Panc1 (cell line): ENCODE measurements at regions not wholly inside any gene's neighbourhood (a gene's known extent, or its start where the extent isn't known, plus 50 kb on each side); places are given as distances from the start of the nearest gene placed in this dataset.

Source experiments
- ATAC-seq: fragments of 200-7000 bp; cut with Tn5 transposase; 2 replicates; pipeline ENCODE4 v1.9.1; 2020; ENCODE audit warnings: mild to moderate bottlenecking, moderate library complexity
- BruUV-seq: library from RNA; stranded (reverse); fragments of 400-500 nt; replicated peaks from 2 replicates; lab custom pipeline; 2021; lab: Mats Ljungman, UMichigan
- CTCF ChIA-PET: fragments of 300-600 bp; sonication (Branson Sonifier 250); formaldehyde crosslinking; loops from one replicate; lab custom pipeline; 2022; ENCODE audit warnings: antibody characterized with exemption; lab: Charles Lee
- POLR2A ChIA-PET: fragments of 300-600 bp; sonication (Branson Sonifier 250); formaldehyde crosslinking; loops from one replicate; lab custom pipeline; 2022; ENCODE audit warnings: antibody characterized with exemption; lab: Charles Lee
- DNase-seq: peaks from one replicate; pipeline ENCODE4 v3.0.0-alpha.2; 2010; ENCODE audit warnings: low read depth, low spot score
- H3K27ac ChIP-seq: 2 replicates; pipeline ENCODE4 v1.5.1; 2011; ENCODE audit warnings: mild to moderate bottlenecking, low read length, inconsistent platforms
- H3K27me3 ChIP-seq: fragments of 200-500 bp; sonication (Bioruptor generic); 2 replicates; pipeline ENCODE4 v1.6.0; 2014; ENCODE audit warnings: low read length, inconsistent platforms; ENCODE audit not compliant: control insufficient read depth, insufficient read depth
- H3K36me3 ChIP-seq: fragments of 200-500 bp; sonication (Bioruptor generic); 2 replicates; pipeline ENCODE4 v1.5.1; 2014; ENCODE audit warnings: inconsistent platforms, mild to moderate bottlenecking, low read length, moderate library complexity; ENCODE audit not compliant: control insufficient read depth, insufficient read depth
- H3K4me1 ChIP-seq: 2 replicates; pipeline ENCODE4 v1.5.1; 2011; ENCODE audit warnings: inconsistent platforms, mild to moderate bottlenecking, low read length, moderate library complexity; ENCODE audit not compliant: control insufficient read depth, insufficient read depth
- H3K4me3 ChIP-seq, 2 experiments: 2 replicates each; pipeline ENCODE4 v1.5.1; 2011 to 2012; ENCODE audit warnings: low read depth in 2 of 2, low read length in 2 of 2, mild to moderate bottlenecking in 2 of 2, inconsistent platforms in 1 of 2, moderate library complexity in 1 of 2
- H3K9me3 ChIP-seq: fragments of 200-500 bp; sonication (Bioruptor generic); 2 replicates; pipeline ENCODE4 v1.5.1; 2014; ENCODE audit warnings: low read depth, mild to moderate bottlenecking, inconsistent platforms, low read length, moderate library complexity; ENCODE audit not compliant: control insufficient read depth, insufficient read depth
- CTCF ChIP-seq: fragments of 450-650 bp; IDR thresholded peaks from 2 replicates; pipeline ENCODE4 v1.5.1; 2017; ENCODE audit warnings: mild to moderate bottlenecking
- POLR2AphosphoS5 ChIP-seq: IDR thresholded peaks from 2 replicates; pipeline ENCODE4 v1.6.1; 2012; ENCODE audit warnings: mild to moderate bottlenecking, low read depth, low read length, moderate library complexity
- SIN3A ChIP-seq: IDR thresholded peaks from 2 replicates; pipeline ENCODE4 v1.6.1; 2012; ENCODE audit warnings: low read depth, mild to moderate bottlenecking, low read length, moderate library complexity, borderline replicate concordance; ENCODE audit not compliant: insufficient read depth
- TCF7L2 ChIP-seq: IDR thresholded peaks from 2 replicates; pipeline ENCODE4 v1.6.1; 2011; ENCODE audit warnings: mild to moderate bottlenecking, low read depth, low read length, inconsistent platforms
- in situ Hi-C: cut with HindIII; loops from 2 replicates; pipeline ENCODE4 v1.10.0; 2016; ENCODE audit warnings: low sequenced_read_pairs, low pct_unique_long_range_greater_than_20kb
- intact Hi-C: fragments of 100-400 bp; cut with micrococcal nuclease; formaldehyde crosslinking; loops from one replicate; pipeline ENCODE4 v1.10.0; 2022; ENCODE audit not compliant: unreplicated experiment
- TF ChIP-seq, protein P1 (sequence below), 2 experiments: IDR thresholded peaks; 2 replicates each; pipeline ENCODE4 v1.6.1; 2011 to 2012; ENCODE audit warnings: low read depth in 2 of 2, control low read depth in 1 of 2, low read length in 1 of 2, mild to moderate bottlenecking in 1 of 2, moderate library complexity in 1 of 2; ENCODE audit not compliant: insufficient read depth in 1 of 2

GRCh38 chr12:98260276-98260675, 255.1 kb upstream of the TMPO start:
- Histone ChIP-seq H3K4me3 (no peak overlapping the region), H3K9me3 (no peaks in the 10 kb centered on the region), H3K36me3 (no peaks in the 10 kb centered on the region), H3K27me3 (no peaks in the 10 kb centered on the region), H3K4me1 (no peaks in the 10 kb centered on the region), H3K27ac (no peak overlapping the region)
- in situ Hi-C loops (no loop called here), intact Hi-C loops (no loop called here)
- TF ChIP-seq POLR2AphosphoS5: no peak
- TF ChIP-seq, protein P1, sequence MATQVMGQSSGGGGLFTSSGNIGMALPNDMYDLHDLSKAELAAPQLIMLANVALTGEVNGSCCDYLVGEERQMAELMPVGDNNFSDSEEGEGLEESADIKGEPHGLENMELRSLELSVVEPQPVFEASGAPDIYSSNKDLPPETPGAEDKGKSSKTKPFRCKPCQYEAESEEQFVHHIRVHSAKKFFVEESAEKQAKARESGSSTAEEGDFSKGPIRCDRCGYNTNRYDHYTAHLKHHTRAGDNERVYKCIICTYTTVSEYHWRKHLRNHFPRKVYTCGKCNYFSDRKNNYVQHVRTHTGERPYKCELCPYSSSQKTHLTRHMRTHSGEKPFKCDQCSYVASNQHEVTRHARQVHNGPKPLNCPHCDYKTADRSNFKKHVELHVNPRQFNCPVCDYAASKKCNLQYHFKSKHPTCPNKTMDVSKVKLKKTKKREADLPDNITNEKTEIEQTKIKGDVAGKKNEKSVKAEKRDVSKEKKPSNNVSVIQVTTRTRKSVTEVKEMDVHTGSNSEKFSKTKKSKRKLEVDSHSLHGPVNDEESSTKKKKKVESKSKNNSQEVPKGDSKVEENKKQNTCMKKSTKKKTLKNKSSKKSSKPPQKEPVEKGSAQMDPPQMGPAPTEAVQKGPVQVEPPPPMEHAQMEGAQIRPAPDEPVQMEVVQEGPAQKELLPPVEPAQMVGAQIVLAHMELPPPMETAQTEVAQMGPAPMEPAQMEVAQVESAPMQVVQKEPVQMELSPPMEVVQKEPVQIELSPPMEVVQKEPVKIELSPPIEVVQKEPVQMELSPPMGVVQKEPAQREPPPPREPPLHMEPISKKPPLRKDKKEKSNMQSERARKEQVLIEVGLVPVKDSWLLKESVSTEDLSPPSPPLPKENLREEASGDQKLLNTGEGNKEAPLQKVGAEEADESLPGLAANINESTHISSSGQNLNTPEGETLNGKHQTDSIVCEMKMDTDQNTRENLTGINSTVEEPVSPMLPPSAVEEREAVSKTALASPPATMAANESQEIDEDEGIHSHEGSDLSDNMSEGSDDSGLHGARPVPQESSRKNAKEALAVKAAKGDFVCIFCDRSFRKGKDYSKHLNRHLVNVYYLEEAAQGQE (IDR thresholded peaks at IDR 0.05; ENCODE audit: insufficient read depth in 1 of 2, low read depth in 2 of 2, low read length in 1 of 2): no peak
- no peak for TF ChIP-seq CTCF
- no peak for TF ChIP-seq TCF7L2
- no peak for TF ChIP-seq SIN3A
- CTCF ChIA-PET: no interaction called here
- no peak for ATAC-seq
- no TSS peak for BruUV-seq
- POLR2A ChIA-PET: no interaction called here
- no peak for DNase-seq

DNA sequence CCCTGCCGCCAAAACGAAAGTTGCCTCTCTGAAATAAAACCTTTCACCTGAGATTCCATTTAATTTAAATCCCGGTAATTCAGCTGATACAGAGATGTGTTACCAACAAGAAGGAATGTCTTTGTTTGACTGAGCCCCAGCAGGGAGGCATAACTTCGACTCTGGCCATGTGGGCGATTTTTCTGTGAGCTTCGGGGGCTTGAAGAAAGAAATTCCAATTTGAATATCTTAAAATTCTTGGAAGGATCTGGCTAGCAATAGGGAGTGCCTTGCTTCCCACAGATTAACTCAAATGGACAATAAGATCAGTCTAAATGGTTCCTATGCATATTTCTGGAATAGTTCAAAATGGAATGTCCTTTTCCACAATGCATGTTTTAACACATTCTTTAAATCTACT, 252.5 kb upstream of the TMPO start:
- BruUV-seq: no TSS peak
- CTCF ChIA-PET: no interaction called here
- Histone ChIP-seq H3K4me3 (no peak overlapping the region), H3K36me3 (no peaks in the 10 kb centered on the region), H3K9me3 (no peaks in the 10 kb centered on the region), H3K27me3 (no peaks in the 10 kb centered on the region), H3K4me1 (no peaks in the 10 kb centered on the region), H3K27ac (no peak overlapping the region)
- intact Hi-C loops: no loop called here
- no peak for ATAC-seq
- POLR2A ChIA-PET: no interaction called here
- in situ Hi-C loops: no loop called here
- TF ChIP-seq, protein P1 (IDR thresholded peaks at IDR 0.05; ENCODE audit: insufficient read depth in 1 of 2, low read depth in 2 of 2, low read length in 1 of 2): no peak
- TF ChIP-seq CTCF (no peak), POLR2AphosphoS5 (no peak), SIN3A (no peak), TCF7L2 (no peak)
- no peak for DNase-seq
